MM.1S (cell line): ENCODE measurements at regions not wholly inside any gene's neighbourhood (a gene's known extent, or its start where the extent isn't known, plus 50 kb on each side); places are given as distances from the start of the nearest gene placed in this dataset.

ENCODE experiments used
- DNase-seq: peaks from one replicate; pipeline ENCODE4 v3.0.0-alpha.2; 2015
- H2AFZ ChIP-seq: fragments of 300-600 bp; sonication (generic); 2 replicates; pipeline ENCODE4 v1.6.0; 2016; ENCODE audit warnings: antibody characterized with exemption, low read length
- H3F3A ChIP-seq: fragments of 300-600 bp; sonication (generic); 2 replicates; pipeline ENCODE4 v1.6.1; 2016; ENCODE audit warnings: mild to moderate bottlenecking, antibody characterized with exemption, low read length, moderate library complexity, mixed read lengths; ENCODE audit not compliant: insufficient read depth
- H3K27ac ChIP-seq: fragments of 300-600 bp; sonication (generic); 2 replicates; pipeline ENCODE4 v1.5.1; 2016; ENCODE audit warnings: mild to moderate bottlenecking, low read length
- H3K27me3 ChIP-seq: fragments of 300-600 bp; sonication (generic); replicated peaks from 2 replicates; pipeline ENCODE4 v1.6.0; 2016; ENCODE audit warnings: low read length; ENCODE audit not compliant: insufficient read depth
- H3K36me3 ChIP-seq: fragments of 300-600 bp; sonication (generic); replicated peaks from 2 replicates; pipeline ENCODE4 v1.6.1; 2016; ENCODE audit warnings: mild to moderate bottlenecking, low read length, mixed read lengths; ENCODE audit not compliant: insufficient read depth
- H3K4me1 ChIP-seq: fragments of 300-600 bp; sonication (generic); 2 replicates; pipeline ENCODE4 v1.6.1; 2016; ENCODE audit warnings: low read length, mixed read lengths
- H3K4me2 ChIP-seq: fragments of 300-600 bp; sonication (generic); 2 replicates; pipeline ENCODE4 v1.6.0; 2016; ENCODE audit warnings: low read depth, low read length
- H3K4me3 ChIP-seq: fragments of 300-600 bp; sonication (generic); 2 replicates; pipeline ENCODE4 v1.5.1; 2016; ENCODE audit warnings: low read length, mixed read lengths
- H3K79me2 ChIP-seq: fragments of 300-600 bp; sonication (generic); 2 replicates; pipeline ENCODE4 v1.6.1; 2016; ENCODE audit warnings: mixed run types, low read length, mixed read lengths
- H3K9ac ChIP-seq: fragments of 300-600 bp; sonication (generic); 2 replicates; pipeline ENCODE4 v1.6.1; 2016; ENCODE audit warnings: low read length, mixed read lengths
- H3K9me2 ChIP-seq: fragments of 300-600 bp; sonication (generic); replicated peaks from 2 replicates; pipeline ENCODE4 v1.6.1; 2016; ENCODE audit warnings: mild to moderate bottlenecking, low read length, mixed read lengths; ENCODE audit not compliant: insufficient read depth
- H3K9me3 ChIP-seq: fragments of 300-600 bp; sonication (generic); replicated peaks from 2 replicates; pipeline ENCODE4 v1.6.1; 2016; ENCODE audit warnings: mild to moderate bottlenecking, low read length, mixed read lengths; ENCODE audit not compliant: insufficient read depth
- H4K20me1 ChIP-seq: fragments of 300-600 bp; sonication (generic); 2 replicates; pipeline ENCODE4 v1.6.1; 2016; ENCODE audit warnings: mild to moderate bottlenecking, low read length, moderate library complexity, mixed read lengths; ENCODE audit not compliant: insufficient read depth
- CTCF ChIP-seq: fragments of 300-600 bp; sonication (generic); IDR thresholded peaks from 2 replicates; pipeline ENCODE4 v1.5.1; 2016; ENCODE audit warnings: antibody characterized with exemption, low read length, mixed read lengths
- EZH2 ChIP-seq: fragments of 300-600 bp; sonication (generic); optimal IDR thresholded peaks from 2 replicates; pipeline ENCODE3; 2017; ENCODE audit warnings: low read depth, mild to moderate bottlenecking, antibody characterized with exemption, low read length, mixed read lengths
- EZH2phosphoT487 ChIP-seq: fragments of 300-600 bp; sonication (generic); IDR thresholded peaks from 2 replicates; pipeline ENCODE4 v1.6.1; 2018; ENCODE audit warnings: antibody characterized with exemption, low read length

GRCh38 chr19:27765397-27765796, 1447.6 kb downstream of the UQCRFS1 start:
- Histone ChIP-seq H3K9me3 (no peaks in the 10 kb centered on the region), H4K20me1 (no peaks in the 10 kb centered on the region), H3K27me3 (no peaks in the 10 kb centered on the region)

GRCh38 chr19:27764186-27764804, 1448.7 kb downstream of the UQCRFS1 start:
- TF ChIP-seq EZH2, result no peak
- TF ChIP-seq EZH2phosphoT487, result no peak
- TF ChIP-seq CTCF, result no peak
- H3K4me3 ChIP-seq, result no peak overlapping the region
- DNase-seq, result peak; percentile 47
- no peaks in the 10 kb centered on the region for H4K20me1 ChIP-seq
- H2AFZ ChIP-seq, result no peak overlapping the region
- H3K9me3 ChIP-seq, result no peaks in the 10 kb centered on the region
- H3F3A ChIP-seq, result peaks cover 7% of the 10 kb centered on the region
- H3K79me2 ChIP-seq, result no peaks in the 10 kb centered on the region
- no peaks in the 10 kb centered on the region for H3K36me3 ChIP-seq
- no peaks in the 10 kb centered on the region for H3K9me2 ChIP-seq
- H3K27me3 ChIP-seq, result no peaks in the 10 kb centered on the region
- H3K4me2 ChIP-seq, result peak overlapping the region; percentile 11; the same call in 1 of the 2 replicates
- H3K9ac ChIP-seq, result no peak overlapping the region
- H3K4me1 ChIP-seq, result peaks cover 26% of the 10 kb centered on the region
- peak overlapping the region; percentile 16; the same call in 1 of the 2 replicates for H3K27ac ChIP-seq

More at GRCh38 chr19:27765397-27765796, 1447.6 kb downstream of the UQCRFS1 start:
- H2AFZ ChIP-seq, result no peak overlapping the region
- no peaks in the 10 kb centered on the region for H3K36me3 ChIP-seq
- no peak overlapping the region for H3K4me2 ChIP-seq
- H3K9ac ChIP-seq, result no peak overlapping the region
- no peak for DNase-seq
- H3F3A ChIP-seq, result peaks cover 7% of the 10 kb centered on the region
- H3K9me2 ChIP-seq, result no peaks in the 10 kb centered on the region
- no peak overlapping the region for H3K4me3 ChIP-seq
- H3K4me1 ChIP-seq, result peaks cover 26% of the 10 kb centered on the region
- no peaks in the 10 kb centered on the region for H3K79me2 ChIP-seq
- no peak for TF ChIP-seq CTCF
- H3K27ac ChIP-seq, result no peak overlapping the region

GRCh38 chr19:27762933-27763332, 1450.0 kb downstream of the UQCRFS1 start:
- Histone ChIP-seq H3F3A (peaks cover 7% of the 10 kb centered on the region), H3K9ac (no peak overlapping the region), H2AFZ (no peak overlapping the region), H3K79me2 (no peaks in the 10 kb centered on the region), H3K9me3 (no peaks in the 10 kb centered on the region), H3K4me1 (peaks cover 26% of the 10 kb centered on the region), H3K9me2 (no peaks in the 10 kb centered on the region), H3K4me2 (no peak overlapping the region), H3K27ac (no peak overlapping the region), H3K4me3 (no peak overlapping the region), H3K27me3 (no peaks in the 10 kb centered on the region), H3K36me3 (no peaks in the 10 kb centered on the region), H4K20me1 (no peaks in the 10 kb centered on the region)
- TF ChIP-seq CTCF, result no peak
- no peak for TF ChIP-seq EZH2phosphoT487
- no peak for DNase-seq
